Muscle of leg (tissue), 3 donors: ENCODE measurements at regions not wholly inside any gene's neighbourhood (a gene's known extent, or its start where the extent isn't known, plus 50 kb on each side); places are given as distances from the start of the nearest gene placed in this dataset.

Experiments
- DNase-seq: peaks from one replicate; pipeline ENCODE4 v3.0.0; 2013
- H3K27ac ChIP-seq: one replicate; pipeline ENCODE4 v1.5.1; 2013; ENCODE audit warnings: mild to moderate bottlenecking, low read length, control low read depth
- H3K27me3 ChIP-seq: one replicate; pipeline ENCODE4 v1.6.1; 2013; ENCODE audit warnings: low read length; ENCODE audit not compliant: control insufficient read depth, insufficient read depth
- H3K36me3 ChIP-seq: one replicate; pipeline ENCODE4 v1.6.1; 2013; ENCODE audit warnings: low read length; ENCODE audit not compliant: control insufficient read depth, insufficient read depth
- H3K4me1 ChIP-seq: one replicate; pipeline ENCODE4 v1.6.1; 2013; ENCODE audit warnings: low read length; ENCODE audit not compliant: control insufficient read depth, insufficient read depth
- H3K4me3 ChIP-seq: one replicate; pipeline ENCODE4 v1.5.1; 2013; ENCODE audit warnings: low read length, control low read depth
- H3K9me3 ChIP-seq: replicated peaks from 2 replicates; pipeline ENCODE4 v1.6.1; 2013; ENCODE audit warnings: low read depth, low read length; ENCODE audit not compliant: control insufficient read depth
- WGBS: methylation state at CpG from one replicate; pipeline ENCODE4 v1.1.5; 2013; ENCODE audit warnings: missing lambda C conversion rate; ENCODE audit not compliant: insufficient coverage; 5-methylcytosine and 5-hydroxymethylcytosine counted together

GRCh38 chr10:28878236-28878970 is 201.1 kb downstream of the BAMBI start:
- Histone ChIP-seq H3K4me3 (no peak overlapping the region), H3K27me3 (peaks cover 2% of the 10 kb centered on the region), H3K27ac (no peak overlapping the region), H3K4me1 (peaks cover 7% of the 10 kb centered on the region), H3K36me3 (no peaks in the 10 kb centered on the region), H3K9me3 (no peaks in the 10 kb centered on the region)
- no peak for DNase-seq
- 74% methylated on average over 2 of the region's 5 CpGs for WGBS

DNA sequence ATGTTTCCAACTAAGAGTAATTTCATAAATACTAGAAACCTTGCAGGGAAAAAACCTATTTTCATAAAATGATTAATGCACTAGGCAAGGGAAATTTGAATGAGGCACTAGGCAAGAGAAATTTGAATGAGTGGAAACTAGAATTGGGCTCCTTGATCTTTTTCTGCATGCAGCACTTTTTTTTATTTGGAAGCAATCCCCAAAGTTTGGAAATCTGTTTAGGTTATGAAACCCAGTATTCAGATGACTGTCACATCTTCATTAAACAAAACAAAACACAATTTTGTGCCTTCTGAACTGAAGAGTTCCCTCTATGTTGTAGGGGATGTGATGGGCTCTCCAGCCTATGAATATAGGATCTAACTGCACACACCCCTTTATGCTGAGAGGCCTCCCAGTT is 201.9 kb downstream of the BAMBI start:
- H3K9me3 ChIP-seq, result no peaks in the 10 kb centered on the region
- H3K4me1 ChIP-seq, result peaks cover 7% of the 10 kb centered on the region

GRCh38 chr10:28879875-28880682 is 202.8 kb downstream of the BAMBI start:
- 22% methylated on average over 8 of the region's 16 CpGs for WGBS
- peak; percentile 59 for DNase-seq
- no peaks in the 10 kb centered on the region for H3K36me3 ChIP-seq
- H3K4me3 ChIP-seq, result no peak overlapping the region
- peak overlapping the region; percentile 57 for H3K27ac ChIP-seq
- H3K4me1 ChIP-seq, result peaks cover 7% of the 10 kb centered on the region
- H3K27me3 ChIP-seq, result peaks cover 2% of the 10 kb centered on the region
- no peaks in the 10 kb centered on the region for H3K9me3 ChIP-seq

More for the DNA sequence above, 201.9 kb downstream of the BAMBI start:
- DNase-seq, result peak; percentile 25
- Histone ChIP-seq H3K4me3 (no peak overlapping the region), H3K27me3 (peaks cover 2% of the 10 kb centered on the region), H3K36me3 (no peaks in the 10 kb centered on the region), H3K27ac (no peak overlapping the region)

DNA sequence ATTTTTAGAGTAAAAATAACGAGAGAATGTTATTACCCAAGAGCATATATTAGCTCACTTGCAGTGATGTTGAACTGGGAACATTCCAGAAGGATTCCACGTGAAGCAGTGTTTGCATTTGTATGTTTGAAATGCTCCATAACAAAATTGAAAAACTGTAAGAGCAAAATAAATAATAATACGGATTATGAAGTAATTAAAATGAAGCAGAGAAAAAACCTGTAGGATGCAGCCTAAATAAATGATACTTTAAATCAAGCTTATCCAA is 203.3 kb downstream of the BAMBI start:
- no peak for DNase-seq
- no peaks in the 10 kb centered on the region for H3K9me3 ChIP-seq
- no peak overlapping the region for H3K4me3 ChIP-seq
- H3K36me3 ChIP-seq, result no peaks in the 10 kb centered on the region
- peaks cover 7% of the 10 kb centered on the region for H3K4me1 ChIP-seq
- WGBS, result no CpG with 5 or more reads among the region's 3 CpGs
- H3K27me3 ChIP-seq, result peaks cover 2% of the 10 kb centered on the region
- peak overlapping the region; percentile 57 for H3K27ac ChIP-seq

GRCh38 chr10:28881171-28881882 is 204.0 kb downstream of the BAMBI start:
- Histone ChIP-seq H3K4me1 (peaks cover 7% of the 10 kb centered on the region), H3K4me3 (no peak overlapping the region), H3K36me3 (no peaks in the 10 kb centered on the region), H3K27ac (no peak overlapping the region), H3K27me3 (no peaks in the 10 kb centered on the region), H3K9me3 (no peaks in the 10 kb centered on the region)
- no CpG with 5 or more reads among the region's 3 CpGs for WGBS
- no peak for DNase-seq

DNA sequence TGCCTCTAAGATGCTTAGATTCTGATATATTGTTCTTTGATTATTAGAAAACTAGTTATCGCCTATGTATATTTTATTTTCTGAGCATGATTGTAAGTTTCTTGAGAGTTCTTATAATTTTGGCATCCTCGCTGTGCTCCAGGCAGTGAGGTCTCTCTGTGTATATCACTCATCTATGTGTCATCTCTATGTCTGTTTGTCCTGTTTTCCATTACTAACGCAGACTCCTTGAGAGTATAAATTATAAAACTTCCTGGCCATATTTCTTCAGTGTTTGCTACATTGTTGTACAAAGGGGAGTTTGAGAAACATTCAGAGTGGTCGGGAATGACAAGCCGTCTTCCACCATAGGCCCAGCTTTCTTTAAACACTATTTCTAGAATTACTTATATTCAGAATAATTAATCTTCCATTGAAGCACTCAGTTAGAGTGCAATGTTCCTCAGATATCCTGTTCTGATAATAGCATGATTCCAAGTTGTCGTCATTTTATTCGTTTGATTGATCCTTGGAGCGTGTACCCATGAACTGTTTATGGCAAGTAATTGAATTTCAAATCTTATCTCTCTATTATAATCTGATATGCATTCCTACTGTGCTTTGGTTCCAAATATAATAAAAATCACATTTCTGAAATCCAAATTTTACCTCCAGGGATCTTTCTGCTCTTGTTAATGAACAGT is 206.6 kb downstream of the BAMBI start:
- H3K4me1 ChIP-seq, result peaks cover 7% of the 10 kb centered on the region
- H3K36me3 ChIP-seq, result no peaks in the 10 kb centered on the region
- H3K4me3 ChIP-seq, result no peak overlapping the region
- no peak for DNase-seq
- no peak overlapping the region for H3K27ac ChIP-seq
- WGBS, result no CpG with 5 or more reads among the region's 8 CpGs
- no peaks in the 10 kb centered on the region for H3K9me3 ChIP-seq
- H3K27me3 ChIP-seq, result no peaks in the 10 kb centered on the region

- Histone ChIP-seq H3K27ac (peak overlapping the region; percentile 72), H3K4me3 (no peak overlapping the region), H3K27me3 (no peaks in the 10 kb centered on the region), H3K36me3 (no peaks in the 10 kb centered on the region), H3K9me3 (no peaks in the 10 kb centered on the region), H3K4me1 (peaks cover 8% of the 10 kb centered on the region)
- WGBS, result no CpG with 5 or more reads among the region's 5 CpGs
- DNase-seq, result peak; percentile 41
Observed at GRCh38 chr10:28890121-28890950, 213.0 kb downstream of the BAMBI start.

GRCh38 chr10:28891058-28891713 is 213.9 kb downstream of the BAMBI start:
- peaks cover 8% of the 10 kb centered on the region for H3K4me1 ChIP-seq
- H3K27me3 ChIP-seq, result no peaks in the 10 kb centered on the region
- no peak for DNase-seq
- no peaks in the 10 kb centered on the region for H3K9me3 ChIP-seq
- peak overlapping the region; percentile 72 for H3K27ac ChIP-seq
- no peak overlapping the region for H3K4me3 ChIP-seq
- WGBS, result 92% methylated on average over 2 of the region's 6 CpGs
- no peaks in the 10 kb centered on the region for H3K36me3 ChIP-seq

DNA sequence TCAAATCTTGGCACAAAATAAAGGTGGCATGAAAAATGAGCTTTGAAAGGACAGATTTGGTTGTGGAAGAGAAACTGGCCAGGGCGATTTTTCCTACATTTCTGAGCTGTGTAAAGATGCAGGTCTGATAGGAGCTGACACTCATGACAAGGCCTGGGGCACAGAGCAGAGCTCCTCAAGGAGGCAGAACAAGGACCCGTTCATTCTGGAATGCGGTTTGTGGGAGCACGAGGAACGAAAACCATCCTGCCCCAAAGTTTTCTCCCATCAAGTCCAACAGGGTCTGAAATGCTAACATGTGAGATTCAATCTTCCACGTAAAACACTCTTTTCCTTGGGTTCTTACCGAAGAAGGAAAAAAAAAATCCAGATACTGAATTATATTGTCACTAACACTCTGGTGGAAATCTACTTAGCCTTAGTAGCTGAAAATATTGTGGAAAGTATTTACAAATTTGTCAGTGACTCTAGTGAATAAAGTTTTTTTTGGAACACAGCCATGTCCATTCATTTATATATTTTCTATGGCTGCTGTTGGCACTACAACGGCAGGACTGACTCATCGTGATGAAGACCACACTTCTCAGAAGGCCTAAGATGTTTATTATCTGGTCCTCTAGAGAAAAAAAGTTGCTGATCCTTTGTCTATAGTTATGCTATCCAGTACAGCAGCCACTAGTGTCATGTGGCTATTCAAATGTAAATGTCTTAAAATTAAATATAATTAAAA is 215.7 kb downstream of the BAMBI start:
- no peak for DNase-seq
- no peak overlapping the region for H3K4me3 ChIP-seq
- 72% methylated on average over 3 of the region's 9 CpGs for WGBS
- H3K4me1 ChIP-seq, result peaks cover 8% of the 10 kb centered on the region
- no peak overlapping the region for H3K27ac ChIP-seq
- H3K27me3 ChIP-seq, result no peaks in the 10 kb centered on the region
- no peaks in the 10 kb centered on the region for H3K36me3 ChIP-seq
- no peaks in the 10 kb centered on the region for H3K9me3 ChIP-seq
